ENCODE measurements at regions not wholly inside any gene's neighbourhood (a gene's known extent, or its start where the extent isn't known, plus 50 kb on each side); places are given as distances from the start of the nearest gene placed in this dataset.
"Not testable (repeated sequence)": the region's sequence is repeated elsewhere in the genome, so short reads cannot be mapped to it uniquely, and the experiment has no call there.

DNA sequence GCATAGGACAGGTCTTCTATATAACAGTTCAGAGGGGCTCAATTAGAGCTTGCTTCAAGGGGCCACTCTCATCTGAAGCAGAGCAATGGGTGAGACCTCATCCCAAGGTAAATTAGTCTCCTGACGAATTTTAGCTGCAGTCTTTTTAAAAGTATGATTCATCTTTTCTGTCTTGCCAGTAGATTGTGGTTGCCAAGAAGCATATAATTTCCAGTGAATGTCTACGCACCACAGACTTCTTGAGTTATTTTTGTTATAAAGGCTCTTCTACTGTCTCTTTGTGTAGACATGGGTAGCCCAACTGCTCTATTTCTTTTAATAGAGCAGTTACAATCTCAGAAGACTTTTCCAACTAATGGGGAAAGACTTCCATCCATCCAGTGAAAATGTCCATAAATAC lies 108.9 kb upstream of the FMN2 start:
- no peak for DNase-seq (ENCODE audit: low read depth, low spot score)

DNA sequence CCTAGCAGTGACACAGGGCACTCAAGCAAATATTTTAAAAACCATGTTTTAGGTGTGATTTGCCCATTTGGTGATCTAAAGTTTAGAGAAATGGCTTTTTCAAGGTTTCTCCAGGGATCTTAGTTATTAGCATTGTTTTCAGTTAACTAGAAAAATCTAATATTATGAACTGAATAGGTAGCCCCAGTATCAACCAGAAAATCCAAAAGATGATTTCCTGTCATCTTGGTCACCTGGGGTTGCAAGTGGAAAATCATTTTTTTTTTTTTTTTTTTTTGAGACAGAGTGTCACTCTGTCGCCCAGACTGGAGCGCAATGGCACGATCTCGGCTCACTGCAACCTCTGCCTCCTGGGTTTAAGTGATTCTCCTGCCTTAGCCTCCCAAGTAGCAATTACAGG lies 106.6 kb upstream of the FMN2 start:
- no peak for DNase-seq (ENCODE audit: low read depth, low spot score)

- DNase-seq (ENCODE audit: low read depth, low spot score) = no peak
Measured at GRCh38 chr1:239987103-239987745, 104.5 kb upstream of the FMN2 start.

DNA sequence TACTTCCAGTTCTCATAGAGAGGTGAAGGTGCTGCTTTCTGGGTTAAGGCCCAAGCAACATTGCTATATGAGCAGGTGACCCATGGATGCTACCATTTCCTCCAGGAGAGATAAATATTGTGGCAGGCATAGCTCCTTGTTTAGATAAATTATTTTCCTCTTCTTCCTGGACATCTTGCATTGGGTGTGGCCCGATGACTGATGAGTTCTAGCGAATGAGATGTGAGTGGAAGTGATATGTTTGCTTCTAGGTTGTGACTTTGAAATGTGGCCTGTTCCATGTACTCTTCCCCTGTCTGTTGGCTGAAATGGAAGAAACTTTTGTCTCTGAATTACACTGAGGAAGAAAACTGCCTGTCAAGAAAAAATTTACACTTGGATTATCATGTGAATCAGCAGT lies 101.7 kb upstream of the FMN2 start:
- no peak for DNase-seq (ENCODE audit: low read depth, low spot score)

DNA sequence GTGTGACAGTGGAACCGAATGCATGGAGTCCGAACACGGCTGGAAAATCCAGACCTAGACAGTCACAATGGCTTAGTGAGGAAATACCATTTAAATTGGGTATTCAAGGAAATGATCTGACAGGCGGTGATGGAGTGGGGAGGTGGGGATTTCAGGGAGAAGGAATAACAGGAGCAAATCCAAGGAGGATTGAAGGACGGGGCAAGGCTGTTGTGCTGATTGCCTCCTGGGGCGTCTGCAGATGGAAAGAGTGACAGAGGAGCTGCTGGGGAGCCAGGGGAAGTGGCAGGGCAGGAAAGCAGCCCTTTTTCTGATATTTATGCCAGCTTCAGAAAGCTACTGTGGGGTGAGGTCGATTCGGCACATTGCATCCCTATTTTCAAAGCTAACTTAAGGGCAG lies 99.1 kb upstream of the FMN2 start:
- DNase-seq (ENCODE audit: low read depth, low spot score) = not testable (repeated sequence)

- no peak for DNase-seq (ENCODE audit: low read depth, low spot score)
Measured at GRCh38 chr1:239993366-239993765, 98.3 kb upstream of the FMN2 start.

GRCh38 chr1:239995281-239995680 lies 96.4 kb upstream of the FMN2 start:
- DNase-seq (ENCODE audit: low read depth, low spot score) = no peak

GRCh38 chr1:239997160-239997514 lies 94.5 kb upstream of the FMN2 start:
- DNase-seq (ENCODE audit: low read depth, low spot score) = no peak

DNA sequence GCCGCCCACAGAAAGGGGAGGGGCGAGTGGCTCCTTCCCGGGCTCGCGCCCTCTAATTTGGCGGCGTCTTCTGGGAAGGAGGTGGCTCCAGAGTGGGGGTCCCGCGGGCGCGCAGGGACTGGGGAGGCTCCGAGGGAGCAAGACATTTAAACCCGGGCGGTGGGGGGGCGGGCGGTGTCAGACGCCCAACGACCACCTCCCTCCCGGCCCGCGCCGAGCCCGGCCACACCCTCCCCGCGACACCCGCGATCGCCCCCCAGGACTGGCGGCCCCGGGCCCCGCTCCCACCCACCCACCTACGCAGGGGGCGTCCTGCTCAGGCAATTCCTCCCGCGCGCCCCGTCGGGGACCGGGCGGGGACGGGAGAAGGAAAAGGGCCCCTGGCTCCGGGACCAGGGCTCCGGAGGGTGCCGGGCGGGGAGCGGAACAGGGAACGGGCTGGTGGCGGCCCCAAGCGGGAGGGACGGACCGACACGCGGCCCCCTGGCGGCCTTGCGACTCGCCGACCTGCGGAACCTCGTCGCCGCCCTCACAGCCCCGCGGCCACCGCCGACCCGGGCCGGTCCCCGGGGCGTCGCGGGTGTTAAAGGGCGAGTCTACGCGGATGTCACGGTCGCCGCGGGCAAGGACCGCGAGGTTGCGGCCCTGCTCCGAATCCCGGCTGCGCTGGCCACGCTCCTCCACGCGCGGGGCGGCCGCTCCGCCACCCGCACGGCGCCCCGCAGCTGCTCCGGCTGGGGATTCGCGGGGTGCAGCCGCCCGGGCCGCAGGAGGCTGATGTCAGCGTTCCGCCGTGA lies 94.0 kb upstream of the FMN2 start:
- DNase-seq (ENCODE audit: low read depth, low spot score) = no peak

DNA sequence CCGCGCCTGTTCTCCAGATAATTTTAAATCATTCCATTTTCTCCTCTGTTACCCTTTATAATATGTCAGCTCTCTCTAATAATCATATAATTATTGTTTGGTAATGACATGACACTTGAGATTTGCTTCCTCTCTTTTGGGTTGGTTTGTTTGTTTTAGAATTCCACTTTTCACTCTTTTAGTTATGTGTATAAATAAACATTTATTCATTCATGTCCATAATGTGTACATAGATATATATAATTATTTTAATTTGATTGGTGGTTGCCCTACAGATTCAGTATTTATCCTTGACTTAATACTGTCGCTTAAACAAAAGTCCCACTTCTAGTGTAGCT lies 93.4 kb upstream of the FMN2 start:
- DNase-seq (ENCODE audit: low read depth, low spot score) = no peak

DNA sequence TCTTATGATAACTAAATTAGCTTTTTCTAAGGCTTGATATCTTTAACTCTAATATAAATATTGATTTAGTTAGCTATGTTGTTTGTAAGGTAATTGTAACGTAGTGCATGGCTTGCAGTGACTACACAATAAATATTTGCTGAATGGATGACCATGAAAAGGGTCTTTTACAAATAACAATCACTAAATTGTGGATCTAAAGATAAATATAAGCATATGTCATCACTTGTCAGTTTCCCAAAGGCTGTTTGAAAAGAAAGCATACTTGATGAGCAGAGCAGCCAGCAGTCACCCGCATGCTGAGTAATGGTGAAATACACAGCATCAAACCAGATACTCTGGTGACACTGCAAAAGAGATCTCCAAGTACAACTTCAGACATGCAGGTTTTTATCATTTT lies 92.5 kb upstream of the FMN2 start:
- no peak for DNase-seq (ENCODE audit: low read depth, low spot score)

DNA sequence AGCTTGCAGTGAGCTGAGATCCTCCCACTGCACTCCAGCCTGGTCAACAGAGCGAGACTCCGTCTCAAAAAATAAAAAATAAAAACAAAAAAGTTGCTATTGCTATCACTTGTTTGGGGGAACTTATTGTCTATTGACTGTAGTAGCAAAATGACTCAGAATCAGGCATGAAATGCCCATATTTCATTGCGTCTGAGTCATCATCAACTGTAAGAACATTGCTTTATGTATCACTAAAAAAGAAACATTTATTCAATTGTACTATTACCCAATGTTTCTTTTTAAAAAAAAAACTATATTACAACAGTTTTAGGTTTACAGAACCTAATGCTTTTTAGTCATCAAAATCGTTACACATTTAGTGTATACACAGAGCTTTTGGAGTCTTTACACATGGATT lies 91.0 kb upstream of the FMN2 start:
- no peak for DNase-seq (ENCODE audit: low read depth, low spot score)

DNA sequence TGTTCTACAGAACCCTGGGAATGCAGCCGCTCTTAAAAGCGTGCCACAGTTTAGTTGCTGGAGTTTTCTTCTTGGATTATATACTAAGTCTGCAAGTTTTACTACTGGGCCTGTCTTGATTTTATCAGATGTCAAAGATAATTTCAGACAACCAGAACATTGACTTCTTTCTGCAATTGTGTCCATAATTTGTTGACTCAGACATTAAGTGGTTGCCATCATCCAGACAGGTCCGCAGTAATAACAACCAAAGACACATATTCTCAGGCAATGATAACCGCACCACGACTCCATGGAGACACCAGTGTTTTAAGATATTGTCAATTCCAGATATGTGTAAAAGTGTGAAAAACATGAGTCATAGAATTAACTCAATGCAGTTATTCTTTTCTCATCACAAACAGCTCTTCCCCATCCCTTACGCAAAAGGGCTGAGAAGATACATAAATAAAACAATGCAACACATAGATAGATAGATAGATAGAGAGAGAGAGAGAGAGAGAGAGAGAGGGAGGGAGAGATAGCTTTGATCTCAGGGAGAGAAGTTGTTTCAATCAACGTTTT lies 90.4 kb upstream of the FMN2 start:
- no peak for DNase-seq (ENCODE audit: low read depth, low spot score)

- DNase-seq (ENCODE audit: low read depth, low spot score) = no peak
Measured at GRCh38 chr1:240004086-240004749, 87.5 kb upstream of the FMN2 start.

GRCh38 chr1:240005997-240006650 lies 85.6 kb upstream of the FMN2 start:
- no peak for DNase-seq (ENCODE audit: low read depth, low spot score)

GRCh38 chr1:240008298-240008697 lies 83.4 kb upstream of the FMN2 start:
- DNase-seq (ENCODE audit: low read depth, low spot score) = no peak

- no peak for DNase-seq (ENCODE audit: low read depth, low spot score)
Measured at GRCh38 chr1:240014051-240014450, 77.6 kb upstream of the FMN2 start.

- DNase-seq (ENCODE audit: low read depth, low spot score) = no peak
Measured at GRCh38 chr1:240018617-240019016, 73.1 kb upstream of the FMN2 start.

DNA sequence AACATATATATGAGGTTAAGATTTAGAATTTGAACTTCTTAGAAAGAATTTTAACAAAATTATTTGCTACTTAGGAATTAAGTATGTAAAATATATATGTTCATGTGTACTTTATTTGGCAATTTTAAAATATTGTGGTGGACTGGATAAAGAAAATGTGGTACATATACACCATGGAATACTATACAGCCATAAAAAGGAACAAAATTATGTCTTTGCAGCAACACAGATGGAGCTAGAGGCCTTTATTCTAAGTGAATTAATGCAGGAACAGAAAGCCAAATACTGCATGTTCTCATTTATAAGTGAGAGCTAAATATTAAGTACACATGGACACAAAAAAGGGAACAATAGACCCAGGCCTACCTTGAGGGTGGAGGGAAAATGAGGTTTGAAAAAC lies 72.2 kb upstream of the FMN2 start:
- DNase-seq (ENCODE audit: low read depth, low spot score) = no peak

DNA sequence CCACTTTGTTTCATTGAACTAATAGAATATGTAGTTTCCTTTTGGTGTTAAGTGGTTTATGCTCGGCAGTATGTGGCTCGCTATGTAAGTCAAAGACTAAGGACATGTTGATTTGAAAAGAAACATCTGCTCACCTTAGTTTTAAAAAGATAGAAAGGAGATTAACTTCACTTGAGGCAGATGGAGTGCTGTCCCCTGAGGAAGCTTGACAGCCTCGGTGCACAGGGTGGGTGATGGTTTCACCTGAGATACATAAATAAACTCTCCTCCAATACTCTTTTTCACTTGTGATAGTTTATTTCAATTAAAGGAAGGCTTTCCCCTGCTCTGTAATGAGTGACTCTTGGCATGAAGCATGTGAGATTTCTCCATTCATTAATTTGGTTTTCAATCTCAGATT lies 70.8 kb upstream of the FMN2 start:
- DNase-seq (ENCODE audit: low read depth, low spot score) = no peak

DNA sequence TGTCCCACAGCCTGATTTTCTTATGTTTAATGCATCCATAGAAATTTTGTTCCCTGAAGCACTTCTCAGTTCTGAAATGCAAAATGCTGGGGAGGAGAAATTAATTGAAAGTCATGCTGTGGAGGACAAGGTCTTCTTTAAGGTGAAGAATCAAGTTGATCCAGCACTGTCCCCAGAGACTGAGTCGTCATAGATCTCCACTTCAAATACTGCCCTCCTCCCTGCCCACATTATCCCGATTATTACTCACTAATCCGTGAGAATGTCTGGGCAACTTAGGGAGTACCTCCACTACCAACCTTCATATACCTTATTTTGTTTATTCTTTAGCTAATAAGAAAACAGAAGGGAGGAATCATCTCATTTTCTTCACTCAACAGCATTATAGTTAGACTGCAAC lies 70.0 kb upstream of the FMN2 start:
- DNase-seq (ENCODE audit: low read depth, low spot score) = no peak

DNA sequence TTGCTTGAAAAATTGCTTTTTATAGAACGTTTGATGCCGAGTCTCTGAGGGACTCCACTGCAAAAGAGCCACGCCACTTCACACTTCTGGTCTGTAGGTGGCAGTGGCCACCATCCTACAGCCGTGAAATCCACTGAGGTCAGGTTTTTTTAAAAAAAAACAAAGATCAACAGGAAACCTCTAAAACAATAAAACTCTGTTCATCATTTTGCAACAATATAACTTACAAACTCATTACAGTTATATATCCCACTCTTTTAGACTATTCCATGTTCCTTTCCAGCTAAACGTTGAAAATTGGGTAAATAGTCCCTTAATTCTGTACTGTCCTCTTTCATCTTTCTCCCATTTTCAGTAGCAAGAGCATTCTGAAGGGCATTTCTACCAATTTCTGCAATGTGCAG lies 64.6 kb upstream of the FMN2 start:
- DNase-seq (ENCODE audit: low read depth, low spot score) = no peak

Data from iPS DF 19.7 (cell line).